ENCODE measurements at regions not wholly inside any gene's neighbourhood (a gene's known extent, or its start where the extent isn't known, plus 50 kb on each side); places are given as distances from the start of the nearest gene placed in this dataset.
"Not testable (repeated sequence)": the region's sequence is repeated elsewhere in the genome, so short reads cannot be mapped to it uniquely, and the experiment has no call there.

GRCh38 chr22:48911647-48912046 lies 916.0 kb downstream of the BRD1 start:
- TF ChIP-seq GABPA (IDR thresholded peaks at IDR 0.05; ENCODE audit: low read depth, low read length); GABPA (CRISPR knock-in tag; IDR thresholded peaks at IDR 0.05; ENCODE audit: low read depth); ZNF841 (CRISPR knock-in tag; IDR thresholded peaks at IDR 0.05; ENCODE audit: borderline replicate concordance); HOXD1 (CRISPR knock-in tag; IDR thresholded peaks at IDR 0.05); ZNF572 (CRISPR knock-in tag; IDR thresholded peaks at IDR 0.05); ARNTL (CRISPR knock-in tag; IDR thresholded peaks at IDR 0.05); ZNF232 (CRISPR knock-in tag; IDR thresholded peaks at IDR 0.05; ENCODE audit: borderline replicate concordance); HNRNPUL1 (IDR thresholded peaks at IDR 0.05; ENCODE audit: low read depth, low read length); CHD4 (IDR thresholded peaks at IDR 0.05; ENCODE audit: borderline replicate concordance, low read length); ZNF580 (CRISPR knock-in tag; IDR thresholded peaks at IDR 0.05; ENCODE audit: borderline replicate concordance, low read depth); ZNF670 (CRISPR knock-in tag; IDR thresholded peaks at IDR 0.05; ENCODE audit: borderline replicate concordance); HMGXB4 (CRISPR knock-in tag; IDR thresholded peaks at IDR 0.05; ENCODE audit: borderline replicate concordance in 1 of 2, low read depth in 1 of 2); HOXA9 (CRISPR knock-in tag; IDR thresholded peaks at IDR 0.05; ENCODE audit: borderline replicate concordance): not testable (repeated sequence)
- TF ChIP-seq, protein P1, sequence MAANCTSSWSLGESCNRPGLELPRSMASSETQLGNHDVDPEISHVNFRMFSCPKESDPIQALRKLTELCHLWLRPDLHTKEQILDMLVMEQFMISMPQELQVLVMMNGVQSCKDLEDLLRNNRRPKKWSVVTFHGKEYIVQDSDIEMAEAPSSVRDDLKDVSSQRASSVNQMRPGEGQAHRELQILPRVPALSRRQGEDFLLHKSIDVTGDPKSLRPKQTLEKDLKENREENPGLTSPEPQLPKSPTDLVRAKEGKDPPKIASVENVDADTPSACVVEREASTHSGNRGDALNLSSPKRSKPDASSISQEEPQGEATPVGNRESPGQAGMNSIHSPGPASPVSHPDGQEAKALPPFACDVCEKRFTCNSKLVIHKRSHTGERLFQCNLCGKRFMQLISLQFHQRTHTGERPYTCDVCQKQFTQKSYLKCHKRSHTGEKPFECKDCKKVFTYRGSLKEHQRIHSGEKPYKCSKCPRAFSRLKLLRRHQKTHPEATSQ (CRISPR knock-in tag; IDR thresholded peaks at IDR 0.05; ENCODE audit: borderline replicate concordance): not testable (repeated sequence)

All from HepG2 (cell line).